ENCODE measurements at regions not wholly inside any gene's neighbourhood (a gene's known extent, or its start where the extent isn't known, plus 50 kb on each side); places are given as distances from the start of the nearest gene placed in this dataset.
"Not testable (repeated sequence)": the region's sequence is repeated elsewhere in the genome, so short reads cannot be mapped to it uniquely, and the experiment has no call there.

DNA sequence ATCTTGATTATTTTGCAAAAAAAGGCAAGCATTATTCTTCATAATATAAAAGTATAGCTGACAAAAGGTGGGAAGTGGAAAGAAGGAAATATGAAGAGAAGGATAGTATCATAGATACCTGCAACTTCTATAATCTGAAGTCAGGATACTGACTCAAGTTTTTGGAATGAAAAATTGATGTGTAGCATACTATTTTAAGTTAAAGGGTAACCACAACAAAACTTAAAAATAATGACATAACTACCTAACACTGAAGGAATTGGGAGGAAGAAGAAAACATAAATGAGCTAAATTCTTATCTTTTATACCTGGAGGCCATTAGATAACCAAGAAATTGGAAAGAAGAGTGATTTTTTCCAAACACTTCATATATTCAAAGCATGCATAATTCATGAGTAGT, 51.8 kb upstream of the TLE1 start:
- no peak for DNase-seq (ENCODE audit: low spot score)

- no peak for DNase-seq (ENCODE audit: low spot score)
Measured at GRCh38 chr9:81748091-81748490, 58.7 kb upstream of the TLE1 start.

- DNase-seq (ENCODE audit: low spot score), result no peak
Measured at GRCh38 chr9:81753436-81753835, 64.1 kb upstream of the TLE1 start.

GRCh38 chr9:81754245-81754644, 64.9 kb upstream of the TLE1 start:
- no peak for DNase-seq (ENCODE audit: low spot score)

- DNase-seq (ENCODE audit: low spot score), result no peak
Measured at GRCh38 chr9:81755721-81756120, 66.4 kb upstream of the TLE1 start.

DNA sequence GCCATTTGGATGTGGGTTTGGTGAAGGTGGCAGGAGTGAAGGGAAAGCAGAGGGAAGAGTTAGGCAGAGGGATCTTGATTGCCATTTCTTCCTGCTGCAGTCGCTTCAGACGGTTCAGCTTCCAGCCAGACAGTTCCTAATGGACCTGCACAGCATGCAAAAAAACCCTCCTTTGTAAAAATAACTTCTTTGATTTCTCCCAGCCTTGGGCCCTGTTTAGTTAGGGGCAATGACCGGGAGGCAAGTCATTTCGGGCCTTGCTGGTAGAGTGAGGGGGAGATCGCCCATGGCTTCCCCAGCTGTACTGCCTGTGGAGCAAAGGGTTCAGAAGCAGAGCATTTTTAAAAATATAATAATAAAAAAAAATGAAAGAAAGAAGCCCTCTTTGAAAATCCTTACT, 67.2 kb upstream of the TLE1 start:
- no peak for DNase-seq (ENCODE audit: low spot score)

- no peak for DNase-seq (ENCODE audit: low spot score)
Measured at GRCh38 chr9:81758123-81758797, 68.9 kb upstream of the TLE1 start.

DNA sequence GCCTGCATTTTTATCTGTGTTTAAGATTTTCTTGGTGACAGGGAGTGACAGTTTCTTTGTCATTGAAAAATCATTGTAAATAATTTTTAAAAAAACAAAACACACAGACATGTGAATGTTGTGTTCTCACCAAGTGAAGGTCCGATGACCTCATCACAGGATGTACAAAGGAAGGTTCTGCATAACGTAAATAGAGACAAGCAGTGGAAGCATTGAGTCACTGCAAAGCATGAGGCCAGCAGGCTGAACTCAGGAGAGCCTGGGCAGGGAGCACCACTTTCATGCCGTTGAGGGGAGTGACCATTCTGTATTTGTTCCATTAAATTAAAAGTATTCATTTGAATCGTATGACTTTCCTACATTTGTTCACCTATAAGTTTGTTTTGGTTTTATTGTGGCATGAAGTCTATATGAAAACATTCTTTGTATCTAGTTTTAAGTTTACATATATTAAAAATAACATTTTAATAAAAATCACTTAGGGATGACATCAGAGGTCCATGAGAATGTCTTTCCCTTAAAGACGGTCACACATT, 70.4 kb upstream of the TLE1 start:
- no peak for DNase-seq (ENCODE audit: low spot score)

GRCh38 chr9:81767921-81768320, 78.6 kb upstream of the TLE1 start:
- no peak for DNase-seq (ENCODE audit: low spot score)

GRCh38 chr9:81771571-81771970, 82.2 kb upstream of the TLE1 start:
- DNase-seq (ENCODE audit: low spot score), result no peak

- DNase-seq (ENCODE audit: low spot score), result no peak
Measured at GRCh38 chr9:81772144-81772543, 82.8 kb upstream of the TLE1 start.

DNA sequence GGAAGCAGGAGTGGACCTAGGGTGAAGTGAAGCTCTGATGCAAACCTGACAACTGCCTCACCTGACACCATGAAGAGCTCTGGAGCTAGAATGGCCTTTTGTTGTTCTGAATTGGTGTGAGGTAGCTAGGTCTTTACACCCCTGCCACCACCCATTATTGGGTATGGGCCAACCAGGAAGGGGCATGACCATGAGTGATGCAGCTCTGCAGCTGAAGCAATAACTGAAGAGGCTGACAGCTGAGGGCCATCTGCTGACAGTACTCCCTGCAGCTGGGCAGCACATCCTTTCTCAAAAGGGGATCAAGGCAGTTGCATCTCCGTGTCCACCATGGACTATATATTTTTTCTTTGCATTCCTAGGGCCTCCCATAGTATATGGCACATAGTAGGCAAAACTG, 87.0 kb upstream of the TLE1 start:
- DNase-seq (ENCODE audit: low spot score), result no peak

- no peak for DNase-seq (ENCODE audit: low spot score)
Measured at GRCh38 chr9:81776834-81777233, 87.5 kb upstream of the TLE1 start.

DNA sequence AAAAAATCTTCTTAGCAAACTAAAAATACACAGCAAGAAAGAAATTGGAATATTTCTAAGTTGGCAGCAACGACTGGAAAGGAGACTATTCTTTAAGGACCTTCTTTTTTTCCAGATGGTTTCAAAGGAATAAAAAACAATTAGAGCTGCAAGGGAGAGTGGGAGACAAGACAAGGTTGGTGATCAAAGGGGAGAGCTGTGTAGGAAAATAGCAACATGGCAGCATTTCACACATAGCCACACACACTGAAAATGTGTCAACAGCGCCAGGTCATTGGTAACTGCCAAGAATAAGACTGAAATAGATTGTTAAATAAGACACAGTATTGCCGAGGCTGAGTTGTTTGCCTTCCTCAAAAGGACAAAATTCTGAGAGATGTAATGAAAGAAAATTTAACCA, 88.1 kb upstream of the TLE1 start:
- DNase-seq (ENCODE audit: low spot score), result peak; percentile 8

- DNase-seq (ENCODE audit: low spot score), result no peak
Measured at GRCh38 chr9:81782313-81782995, 93.1 kb upstream of the TLE1 start.

DNA sequence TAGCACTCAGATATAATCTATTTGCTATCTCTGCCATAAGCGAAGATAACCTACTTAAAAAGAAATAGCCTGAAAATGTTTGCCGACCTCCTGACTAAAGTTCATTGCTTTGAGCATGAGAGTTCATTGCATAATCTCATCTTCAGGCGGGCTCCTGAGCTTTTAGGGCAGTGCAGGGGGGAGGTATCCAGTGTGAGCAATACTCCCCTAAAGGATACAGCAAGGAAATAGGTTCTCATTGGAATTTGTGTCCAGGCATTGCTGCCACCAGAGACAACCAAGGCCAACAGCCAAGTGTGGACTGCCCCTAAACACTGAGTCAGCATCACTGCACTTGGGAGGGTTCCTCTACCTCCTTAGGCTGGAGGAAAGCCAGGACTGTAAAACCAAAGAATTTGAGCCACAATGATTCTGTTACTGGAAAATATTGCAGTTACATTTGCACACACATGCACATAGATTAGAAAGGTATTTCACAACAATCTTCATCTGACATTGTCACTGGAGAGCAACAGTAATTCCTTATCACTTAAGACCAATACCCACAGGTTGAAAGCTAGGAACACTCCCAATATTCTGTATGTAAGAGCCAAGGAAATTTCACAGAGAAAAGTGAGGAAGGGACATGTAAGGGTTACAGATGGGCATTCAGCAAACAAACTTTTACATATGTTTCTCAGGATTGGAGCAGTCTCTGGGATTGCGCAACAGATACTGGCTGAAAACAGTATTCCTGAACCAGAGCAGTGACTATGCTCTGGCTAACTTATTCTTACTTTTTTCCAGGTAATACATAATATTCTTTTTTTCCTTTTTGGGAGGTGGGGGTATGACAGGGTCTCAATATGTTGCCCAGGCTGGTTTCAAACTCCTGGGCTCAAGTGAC, 98.6 kb upstream of the TLE1 start:
- DNase-seq (ENCODE audit: low spot score), result no peak

- no peak for DNase-seq (ENCODE audit: low spot score)
Measured at GRCh38 chr9:81789721-81790120, 100.4 kb upstream of the TLE1 start.

DNA sequence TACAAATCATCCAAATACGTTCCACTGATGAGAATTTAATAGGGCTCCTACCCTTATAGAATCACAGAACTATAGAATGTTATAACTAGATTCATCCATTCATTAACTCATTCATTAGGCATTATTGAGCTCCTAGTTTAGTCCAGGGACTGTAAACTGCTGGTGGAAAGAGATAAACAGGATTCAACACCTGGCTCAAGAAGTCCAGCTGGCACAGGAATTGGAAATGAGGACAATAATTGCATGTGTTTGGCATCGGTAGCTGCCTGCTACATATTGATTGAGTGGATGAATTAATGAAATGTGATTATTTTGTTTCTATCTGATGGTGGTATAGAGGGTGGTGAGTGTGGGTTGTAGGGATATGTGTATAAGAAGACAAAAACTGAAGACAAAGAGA, 100.8 kb upstream of the TLE1 start:
- no peak for DNase-seq (ENCODE audit: low spot score)

- no peak for DNase-seq (ENCODE audit: low spot score)
Measured at GRCh38 chr9:81791076-81791475, 101.7 kb upstream of the TLE1 start.

DNA sequence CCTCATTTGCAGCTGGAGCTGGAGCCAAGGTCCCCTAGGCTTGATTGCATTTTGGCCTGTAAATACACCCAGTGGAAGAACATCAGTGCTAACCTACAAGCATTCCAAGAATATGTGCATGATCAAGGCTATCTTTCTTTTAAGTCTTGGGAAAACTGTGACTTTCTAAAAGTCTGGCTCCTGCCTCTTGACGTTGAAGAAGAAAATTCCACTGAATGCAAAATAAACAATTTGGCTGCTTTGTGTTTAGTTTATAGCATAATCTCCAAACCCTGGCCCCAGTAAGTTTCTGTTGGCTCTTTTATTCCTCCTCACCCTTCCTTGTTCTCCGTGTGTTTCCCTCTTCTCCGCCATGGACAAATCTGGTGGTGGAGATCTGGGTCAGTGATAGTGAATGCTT, 109.3 kb upstream of the TLE1 start:
- DNase-seq (ENCODE audit: low spot score), result no peak

- no peak for DNase-seq (ENCODE audit: low spot score)
Measured at GRCh38 chr9:81801190-81801589, 111.8 kb upstream of the TLE1 start.

DNA sequence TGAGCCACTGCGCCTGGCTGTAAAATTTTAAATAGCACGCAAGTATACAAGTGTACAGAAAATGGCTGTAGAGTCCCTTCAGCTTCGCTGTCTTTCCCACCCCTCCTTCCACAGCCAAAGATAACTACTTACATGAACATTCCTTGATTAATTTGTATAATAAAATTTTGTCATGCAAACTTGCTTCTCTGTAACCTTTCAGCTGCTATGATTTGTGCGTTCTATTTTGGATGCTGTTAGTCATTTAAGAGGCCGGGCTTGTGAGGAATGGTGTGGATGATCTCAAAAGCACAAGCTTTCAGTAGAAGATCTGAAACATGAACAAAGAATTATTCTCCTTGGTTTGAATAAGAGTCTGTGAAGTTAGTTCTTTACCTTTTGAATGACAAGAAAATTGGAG, 115.0 kb upstream of the TLE1 start:
- DNase-seq (ENCODE audit: low spot score), result no peak

GRCh38 chr9:81811688-81812087, 116.5 kb upstream of the SPATA31D4 start:
- not testable (repeated sequence) for DNase-seq (ENCODE audit: low spot score)
